Karpas-422 (cell line): ENCODE measurements at regions not wholly inside any gene's neighbourhood (a gene's known extent, or its start where the extent isn't known, plus 50 kb on each side); places are given as distances from the start of the nearest gene placed in this dataset.

Experiments used
- DNase-seq: peaks from one replicate; pipeline ENCODE4 v3.0.0-alpha.2; 2015
- H2AFZ ChIP-seq: fragments of 200-600 bp; sonication (generic); 2 replicates; pipeline ENCODE4 v1.6.1; 2014; ENCODE audit warnings: antibody characterized with exemption, low read length, mixed read lengths
- H3K27ac ChIP-seq: fragments of 200-600 bp; sonication (generic); 2 replicates; pipeline ENCODE4 v1.5.1; 2014; ENCODE audit warnings: mild to moderate bottlenecking, low read length, moderate library complexity
- H3K27me3 ChIP-seq: fragments of 200-600 bp; sonication (generic); 2 replicates; pipeline ENCODE4 v1.6.1; 2014; ENCODE audit warnings: low read length, mixed read lengths
- H3K36me3 ChIP-seq: fragments of 200-600 bp; sonication (generic); 2 replicates; pipeline ENCODE4 v1.6.1; 2014; ENCODE audit warnings: low read length, mixed read lengths; ENCODE audit not compliant: insufficient read depth
- H3K4me1 ChIP-seq: fragments of 200-600 bp; sonication (generic); 2 replicates; pipeline ENCODE4 v1.6.1; 2014; ENCODE audit warnings: mild to moderate bottlenecking, low read length, mixed read lengths
- H3K4me2 ChIP-seq: fragments of 200-600 bp; sonication (generic); 2 replicates; pipeline ENCODE4 v1.6.1; 2014; ENCODE audit warnings: low read length, low read depth, mild to moderate bottlenecking; ENCODE audit not compliant: poor library complexity, severe bottlenecking
- H3K4me3 ChIP-seq: fragments of 200-600 bp; sonication (generic); 2 replicates; pipeline ENCODE4 v1.5.1; 2014; ENCODE audit warnings: mild to moderate bottlenecking, antibody characterized with exemption, low read length, mixed read lengths
- H3K79me2 ChIP-seq: fragments of 200-600 bp; sonication (generic); 2 replicates; pipeline ENCODE4 v1.6.1; 2014; ENCODE audit warnings: mild to moderate bottlenecking, low read length, mixed read lengths
- H3K9ac ChIP-seq: fragments of 200-600 bp; sonication (generic); 2 replicates; pipeline ENCODE4 v1.6.0; 2014; ENCODE audit warnings: low read length
- H3K9me2 ChIP-seq: fragments of 200-600 bp; sonication (generic), shearing (Covaris generic); replicated peaks from 2 replicates; pipeline ENCODE4 v1.6.0; 2014; ENCODE audit warnings: mild to moderate bottlenecking, low read length, moderate library complexity; ENCODE audit not compliant: insufficient read depth
- H3K9me3 ChIP-seq: fragments of 300-700, 200-600 bp; sonication (generic); 2 replicates; pipeline ENCODE4 v1.6.1; 2014; ENCODE audit warnings: low read length, mixed read lengths
- H4K20me1 ChIP-seq: fragments of 200-600 bp; sonication (generic); 2 replicates; pipeline ENCODE4 v1.6.1; 2014; ENCODE audit warnings: mild to moderate bottlenecking, antibody characterized with exemption, low read length, low read depth; ENCODE audit not compliant: insufficient read depth

DNA sequence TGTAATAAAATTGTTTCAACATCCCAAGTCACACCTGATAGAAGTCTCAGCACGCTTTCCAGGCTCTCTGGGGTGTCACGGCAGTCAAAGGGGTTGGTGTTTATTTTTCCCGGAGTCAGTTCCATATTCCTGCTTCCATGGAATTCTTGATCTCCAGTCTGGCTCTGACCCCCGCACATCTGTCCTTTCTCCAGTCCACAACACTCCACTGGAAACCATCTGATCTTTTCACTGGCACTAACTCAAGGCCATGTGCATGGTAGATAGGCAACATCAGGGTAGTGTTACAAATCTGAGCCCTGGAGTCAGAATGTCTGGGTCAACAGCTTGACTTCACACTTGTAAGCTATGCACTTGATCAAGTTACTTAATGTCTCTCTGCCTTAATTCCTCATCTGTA is 176.2 kb downstream of the WDR11 start:
- H3K27ac ChIP-seq, result no peak overlapping the region
- no peak overlapping the region for H2AFZ ChIP-seq
- no peak overlapping the region for H3K4me2 ChIP-seq
- H3K4me3 ChIP-seq, result no peak overlapping the region
- no peaks in the 10 kb centered on the region for H3K4me1 ChIP-seq
- H3K9me2 ChIP-seq, result no peaks in the 10 kb centered on the region
- no peaks in the 10 kb centered on the region for H3K79me2 ChIP-seq
- H3K36me3 ChIP-seq, result no peaks in the 10 kb centered on the region
- H3K9ac ChIP-seq, result no peak overlapping the region
- no peaks in the 10 kb centered on the region for H4K20me1 ChIP-seq
- DNase-seq, result no peak
- H3K9me3 ChIP-seq, result no peaks in the 10 kb centered on the region
- H3K27me3 ChIP-seq, result no peaks in the 10 kb centered on the region

DNA sequence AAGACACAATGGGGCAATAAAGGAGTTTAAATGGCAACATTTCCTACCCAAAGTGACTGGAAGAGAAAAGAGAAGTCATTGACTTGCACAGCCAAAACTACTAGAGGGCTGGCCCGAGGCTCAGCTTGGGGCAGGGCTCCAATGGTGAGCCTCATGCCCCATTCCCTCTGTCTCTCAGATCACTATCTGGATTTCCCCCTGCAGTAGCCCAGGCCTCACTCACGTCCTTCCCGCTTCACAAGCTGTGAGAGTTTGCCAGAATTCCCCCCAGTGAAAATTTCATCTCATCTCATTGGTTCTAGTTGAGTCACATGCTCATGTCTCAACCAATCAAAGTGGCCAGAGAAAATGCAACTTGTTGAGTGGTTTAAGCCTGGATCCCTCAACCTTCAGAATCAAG is 181.3 kb downstream of the WDR11 start:
- Histone ChIP-seq H3K9me2 (no peaks in the 10 kb centered on the region), H3K27me3 (no peaks in the 10 kb centered on the region), H3K9me3 (no peaks in the 10 kb centered on the region), H3K4me1 (no peaks in the 10 kb centered on the region), H3K27ac (no peak overlapping the region), H3K4me3 (no peak overlapping the region), H3K79me2 (no peaks in the 10 kb centered on the region), H2AFZ (no peak overlapping the region), H4K20me1 (no peaks in the 10 kb centered on the region), H3K4me2 (no peak overlapping the region), H3K9ac (no peak overlapping the region), H3K36me3 (no peaks in the 10 kb centered on the region)
- peak; percentile 41 for DNase-seq

- Histone ChIP-seq H3K4me1 (no peaks in the 10 kb centered on the region), H3K4me2 (no peak overlapping the region), H3K36me3 (no peaks in the 10 kb centered on the region), H3K79me2 (no peaks in the 10 kb centered on the region), H3K9me2 (no peaks in the 10 kb centered on the region), H4K20me1 (no peaks in the 10 kb centered on the region), H3K9ac (no peak overlapping the region), H3K27me3 (no peaks in the 10 kb centered on the region), H3K27ac (no peak overlapping the region), H3K9me3 (no peaks in the 10 kb centered on the region), H2AFZ (no peak overlapping the region), H3K4me3 (no peak overlapping the region)
- DNase-seq, result no peak
Measured at GRCh38 chr10:121033366-121033765, 182.2 kb downstream of the WDR11 start.

DNA sequence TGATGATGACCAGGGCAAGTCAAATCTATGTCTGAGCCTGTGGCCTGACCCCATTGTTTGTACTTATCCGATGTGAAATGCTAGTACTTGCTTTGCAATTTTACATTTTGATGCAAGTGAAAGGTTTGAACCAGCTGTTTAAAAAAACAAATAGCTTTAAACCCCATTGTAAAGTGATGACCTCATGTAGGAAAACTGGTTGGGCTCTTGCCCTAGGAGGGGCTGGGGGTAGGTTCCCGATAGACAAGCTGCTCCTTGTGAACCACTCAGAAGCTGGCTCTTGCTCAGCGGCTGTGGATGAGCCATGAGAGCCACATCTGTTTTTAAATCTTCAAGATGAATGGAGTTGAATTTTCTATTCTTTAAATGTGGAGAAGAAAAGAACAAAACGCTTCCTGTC is 185.3 kb downstream of the WDR11 start:
- Histone ChIP-seq H3K36me3 (no peaks in the 10 kb centered on the region), H3K4me3 (no peak overlapping the region), H3K9ac (no peak overlapping the region), H3K27me3 (no peaks in the 10 kb centered on the region), H3K79me2 (no peaks in the 10 kb centered on the region), H3K4me1 (no peaks in the 10 kb centered on the region), H3K4me2 (no peak overlapping the region), H2AFZ (no peak overlapping the region), H3K9me2 (no peaks in the 10 kb centered on the region), H4K20me1 (no peaks in the 10 kb centered on the region), H3K9me3 (no peaks in the 10 kb centered on the region), H3K27ac (no peak overlapping the region)
- DNase-seq, result no peak

GRCh38 chr10:121041499-121041898 is 190.3 kb downstream of the WDR11 start:
- Histone ChIP-seq H4K20me1 (no peaks in the 10 kb centered on the region), H3K4me1 (no peaks in the 10 kb centered on the region), H3K36me3 (no peaks in the 10 kb centered on the region), H3K27ac (no peak overlapping the region), H3K79me2 (no peaks in the 10 kb centered on the region), H3K27me3 (no peaks in the 10 kb centered on the region), H3K4me3 (no peak overlapping the region), H3K9me2 (no peaks in the 10 kb centered on the region), H2AFZ (no peak overlapping the region), H3K9me3 (no peaks in the 10 kb centered on the region), H3K4me2 (no peak overlapping the region), H3K9ac (no peak overlapping the region)
- no peak for DNase-seq

DNA sequence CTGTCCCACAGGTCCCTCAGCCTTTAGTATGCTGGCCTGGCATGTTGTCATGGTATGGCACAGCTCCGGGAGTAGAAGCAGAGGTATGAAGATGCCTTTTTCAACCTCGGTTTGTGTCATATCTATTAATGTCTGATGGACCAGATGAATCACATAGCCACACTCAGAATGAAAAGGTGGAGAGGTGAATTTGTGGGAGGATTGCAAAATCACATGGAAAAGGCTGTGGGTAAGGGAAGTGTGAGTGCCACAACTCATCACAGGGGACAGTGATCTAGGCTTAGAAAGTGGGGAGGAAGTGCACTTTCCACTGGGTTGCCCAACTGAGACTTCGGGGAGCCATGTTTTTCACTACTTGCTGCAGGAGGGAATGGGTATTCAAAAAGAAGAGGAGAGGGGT is 190.7 kb downstream of the WDR11 start:
- no peaks in the 10 kb centered on the region for H4K20me1 ChIP-seq
- H3K9ac ChIP-seq, result no peak overlapping the region
- H3K36me3 ChIP-seq, result no peaks in the 10 kb centered on the region
- no peaks in the 10 kb centered on the region for H3K27me3 ChIP-seq
- H3K4me3 ChIP-seq, result no peak overlapping the region
- H3K4me1 ChIP-seq, result no peaks in the 10 kb centered on the region
- H2AFZ ChIP-seq, result no peak overlapping the region
- H3K9me2 ChIP-seq, result no peaks in the 10 kb centered on the region
- H3K9me3 ChIP-seq, result no peaks in the 10 kb centered on the region
- DNase-seq, result no peak
- H3K4me2 ChIP-seq, result no peak overlapping the region
- H3K79me2 ChIP-seq, result no peaks in the 10 kb centered on the region
- H3K27ac ChIP-seq, result no peak overlapping the region

- no peak overlapping the region for H3K27ac ChIP-seq
Measured at GRCh38 chr10:121042342-121042741, 191.2 kb downstream of the WDR11 start.

DNA sequence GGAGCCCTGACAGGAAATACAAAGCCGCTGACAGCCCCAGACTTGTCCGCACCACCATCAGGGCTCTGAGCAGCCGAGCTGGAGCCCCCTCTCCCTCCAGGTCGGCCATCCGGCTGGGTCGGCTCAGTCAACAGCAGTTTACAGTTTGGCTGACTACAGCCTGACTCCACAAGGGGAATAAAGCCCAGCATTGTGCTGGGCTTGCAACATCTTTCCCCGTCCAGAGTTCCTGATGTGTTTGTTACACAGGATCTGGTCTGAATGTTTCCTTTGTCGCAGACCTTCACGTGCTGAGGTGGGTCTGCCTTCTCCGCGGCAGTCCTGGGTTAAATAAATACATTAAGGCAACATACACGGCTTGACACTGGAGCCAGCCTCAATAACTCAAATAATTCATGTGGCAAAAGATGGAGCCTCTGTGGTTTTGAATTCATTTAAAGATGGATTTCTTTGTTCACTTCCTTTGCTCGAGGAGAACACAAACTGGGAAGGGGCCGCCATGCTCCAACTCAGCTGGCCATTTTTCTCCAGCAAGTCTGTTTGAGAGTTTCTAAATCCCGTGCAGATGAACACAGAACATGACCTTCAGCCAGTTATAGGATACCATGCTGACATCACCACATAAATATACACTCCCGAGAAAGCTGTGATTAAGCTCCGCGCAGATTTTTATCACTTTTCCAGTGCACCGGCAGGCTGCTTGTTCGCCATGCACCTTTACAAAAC is 192.1 kb downstream of the WDR11 start:
- no peak overlapping the region for H3K27ac ChIP-seq
- DNase-seq, result no peak
- no peaks in the 10 kb centered on the region for H3K4me1 ChIP-seq
- no peaks in the 10 kb centered on the region for H3K36me3 ChIP-seq
- no peaks in the 10 kb centered on the region for H3K79me2 ChIP-seq
- no peaks in the 10 kb centered on the region for H4K20me1 ChIP-seq
- no peak overlapping the region for H3K9ac ChIP-seq
- H3K9me3 ChIP-seq, result no peaks in the 10 kb centered on the region
- H3K4me3 ChIP-seq, result no peak overlapping the region
- H3K4me2 ChIP-seq, result no peak overlapping the region
- H3K27me3 ChIP-seq, result no peaks in the 10 kb centered on the region
- no peaks in the 10 kb centered on the region; the same call in 1 of the 2 replicates for H3K9me2 ChIP-seq
- H2AFZ ChIP-seq, result no peak overlapping the region

More at GRCh38 chr10:121042342-121042741, 191.2 kb downstream of the WDR11 start:
- Histone ChIP-seq H3K79me2 (no peaks in the 10 kb centered on the region), H4K20me1 (no peaks in the 10 kb centered on the region), H3K4me2 (no peak overlapping the region), H3K9ac (no peak overlapping the region), H3K36me3 (no peaks in the 10 kb centered on the region), H3K27me3 (no peaks in the 10 kb centered on the region), H3K9me3 (no peaks in the 10 kb centered on the region), H2AFZ (no peak overlapping the region), H3K4me1 (no peaks in the 10 kb centered on the region), H3K4me3 (no peak overlapping the region), H3K9me2 (no peaks in the 10 kb centered on the region)
- no peak for DNase-seq
